ENCODE measurements at regions not wholly inside any gene's neighbourhood (a gene's known extent, or its start where the extent isn't known, plus 50 kb on each side); places are given as distances from the start of the nearest gene placed in this dataset.

- no peaks in the 10 kb centered on the region for H3K4me1 ChIP-seq
- no peak overlapping the region for H3K4me3 ChIP-seq
- H3K9me3 ChIP-seq: no peaks in the 10 kb centered on the region
- no peaks in the 10 kb centered on the region for H3K27me3 ChIP-seq
- ATAC-seq (ENCODE audit: low FRiP score in 2 of 2) (no peak), DNase-seq (no peak)
- WGBS, 2 donors: 75 to 82% methylated on average over 4 of the region's 4 CpGs
- no peak overlapping the region for H3K27ac ChIP-seq
- TF ChIP-seq POLR2AphosphoS5 (IDR thresholded peaks at IDR 0.05) (no peak), EP300 (IDR thresholded peaks at IDR 0.05) (no peak), POLR2A (IDR thresholded peaks at IDR 0.05) (no peak)
- TF ChIP-seq, protein P1, sequence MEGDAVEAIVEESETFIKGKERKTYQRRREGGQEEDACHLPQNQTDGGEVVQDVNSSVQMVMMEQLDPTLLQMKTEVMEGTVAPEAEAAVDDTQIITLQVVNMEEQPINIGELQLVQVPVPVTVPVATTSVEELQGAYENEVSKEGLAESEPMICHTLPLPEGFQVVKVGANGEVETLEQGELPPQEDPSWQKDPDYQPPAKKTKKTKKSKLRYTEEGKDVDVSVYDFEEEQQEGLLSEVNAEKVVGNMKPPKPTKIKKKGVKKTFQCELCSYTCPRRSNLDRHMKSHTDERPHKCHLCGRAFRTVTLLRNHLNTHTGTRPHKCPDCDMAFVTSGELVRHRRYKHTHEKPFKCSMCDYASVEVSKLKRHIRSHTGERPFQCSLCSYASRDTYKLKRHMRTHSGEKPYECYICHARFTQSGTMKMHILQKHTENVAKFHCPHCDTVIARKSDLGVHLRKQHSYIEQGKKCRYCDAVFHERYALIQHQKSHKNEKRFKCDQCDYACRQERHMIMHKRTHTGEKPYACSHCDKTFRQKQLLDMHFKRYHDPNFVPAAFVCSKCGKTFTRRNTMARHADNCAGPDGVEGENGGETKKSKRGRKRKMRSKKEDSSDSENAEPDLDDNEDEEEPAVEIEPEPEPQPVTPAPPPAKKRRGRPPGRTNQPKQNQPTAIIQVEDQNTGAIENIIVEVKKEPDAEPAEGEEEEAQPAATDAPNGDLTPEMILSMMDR (IDR thresholded peaks at IDR 0.05): no peak
- no peaks in the 10 kb centered on the region for H3K36me3 ChIP-seq
Measured at GRCh38 chr2:144071461-144071860, 448.5 kb downstream of the ZEB2 start.

- Histone ChIP-seq H3K4me1 (no peaks in the 10 kb centered on the region), H3K27ac (no peak overlapping the region), H3K36me3 (no peaks in the 10 kb centered on the region), H3K9me3 (no peaks in the 10 kb centered on the region), H3K27me3 (no peaks in the 10 kb centered on the region), H3K4me3 (no peak overlapping the region)
- no peak for ATAC-seq (ENCODE audit: low FRiP score in 2 of 2)
- TF ChIP-seq POLR2A (IDR thresholded peaks at IDR 0.05): no peak
- no peak for TF ChIP-seq POLR2AphosphoS5 (IDR thresholded peaks at IDR 0.05)
- TF ChIP-seq EP300 (IDR thresholded peaks at IDR 0.05): no peak
- TF ChIP-seq, protein P1 (IDR thresholded peaks at IDR 0.05): no peak
- no peak for DNase-seq
- 85 to 88% methylated on average over 2 of the region's 2 CpGs for WGBS, 2 donors
Measured at GRCh38 chr2:144067506-144067905, 452.4 kb downstream of the ZEB2 start.

DNA sequence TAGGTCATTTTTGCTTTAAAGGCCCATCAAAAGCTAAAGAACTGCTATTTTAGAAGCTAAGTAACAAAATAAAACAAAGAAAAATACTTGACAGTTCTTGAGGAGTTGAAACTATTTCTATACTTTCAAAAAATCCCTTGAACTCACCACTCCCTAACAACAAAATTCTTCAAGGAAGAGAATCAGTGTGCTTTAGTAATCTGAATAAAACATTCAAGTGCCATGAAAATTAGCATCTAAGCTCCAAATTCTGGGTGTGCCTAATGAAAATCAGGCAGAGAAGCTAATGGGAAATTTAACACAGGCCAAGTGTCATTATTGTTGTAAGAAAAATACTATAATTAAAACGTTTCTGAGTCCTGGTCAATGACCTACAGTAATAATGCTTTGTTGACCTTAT, 456.3 kb downstream of the ZEB2 start:
- Histone ChIP-seq H3K36me3 (no peaks in the 10 kb centered on the region), H3K9me3 (no peaks in the 10 kb centered on the region), H3K4me3 (no peak overlapping the region), H3K4me1 (no peaks in the 10 kb centered on the region), H3K27ac (no peak overlapping the region), H3K27me3 (no peaks in the 10 kb centered on the region)
- 47 to 69% methylated on average over 1 of the region's 1 CpG for WGBS, 2 donors
- ATAC-seq (ENCODE audit: low FRiP score in 2 of 2) (no peak), DNase-seq (no peak)
- no peak for TF ChIP-seq EP300 (IDR thresholded peaks at IDR 0.05)
- TF ChIP-seq POLR2A (IDR thresholded peaks at IDR 0.05): no peak
- TF ChIP-seq, protein P1 (IDR thresholded peaks at IDR 0.05): no peak
- no peak for TF ChIP-seq POLR2AphosphoS5 (IDR thresholded peaks at IDR 0.05)

GRCh38 chr2:144054911-144055310, 465.0 kb downstream of the ZEB2 start:
- Histone ChIP-seq H3K4me1 (no peaks in the 10 kb centered on the region), H3K4me3 (no peak overlapping the region), H3K27ac (no peak overlapping the region), H3K36me3 (no peaks in the 10 kb centered on the region), H3K9me3 (no peaks in the 10 kb centered on the region), H3K27me3 (no peaks in the 10 kb centered on the region)
- WGBS, 2 donors: 64 to 81% methylated on average over 1 of the region's 1 CpG
- DNase-seq (no peak), ATAC-seq (ENCODE audit: low FRiP score in 2 of 2) (no peak)
- TF ChIP-seq POLR2AphosphoS5 (IDR thresholded peaks at IDR 0.05) (no peak), POLR2A (IDR thresholded peaks at IDR 0.05) (no peak), EP300 (IDR thresholded peaks at IDR 0.05) (no peak)
- TF ChIP-seq, protein P1 (IDR thresholded peaks at IDR 0.05): no peak

DNA sequence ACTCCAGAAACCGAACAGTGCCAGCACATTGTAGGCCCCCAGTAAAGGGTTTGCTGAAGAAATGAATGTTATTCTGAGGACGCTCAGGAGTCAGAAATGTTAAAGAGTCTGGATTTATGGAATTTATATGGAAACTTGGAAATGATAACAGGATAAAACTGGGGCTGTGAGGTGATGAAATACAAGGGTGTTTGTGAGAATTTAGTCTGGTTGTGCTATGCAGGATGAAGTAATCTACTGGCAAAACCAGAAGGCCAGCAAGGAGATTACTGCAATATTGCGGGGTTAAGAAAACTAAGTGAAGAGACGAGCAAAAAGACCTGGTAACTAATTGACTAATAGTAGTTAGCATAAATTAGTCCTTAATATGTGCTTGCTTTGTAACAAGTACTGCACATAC, 467.8 kb downstream of the ZEB2 start:
- no peak overlapping the region for H3K4me3 ChIP-seq
- WGBS, 2 donors: 86 to 88% methylated on average over 4 of the region's 4 CpGs

More for the DNA sequence above, 467.8 kb downstream of the ZEB2 start:
- H3K4me1 ChIP-seq: no peaks in the 10 kb centered on the region
- no peaks in the 10 kb centered on the region for H3K27me3 ChIP-seq
- no peaks in the 10 kb centered on the region for H3K9me3 ChIP-seq
- TF ChIP-seq POLR2AphosphoS5 (IDR thresholded peaks at IDR 0.05) (no peak), POLR2A (IDR thresholded peaks at IDR 0.05) (no peak), EP300 (IDR thresholded peaks at IDR 0.05) (no peak)
- TF ChIP-seq, protein P1 (IDR thresholded peaks at IDR 0.05): no peak
- ATAC-seq (ENCODE audit: low FRiP score in 2 of 2) (no peak), DNase-seq (no peak)
- H3K27ac ChIP-seq: no peak overlapping the region
- no peaks in the 10 kb centered on the region for H3K36me3 ChIP-seq

All from upper lobe of left lung (tissue), 6 donors.